ENCODE measurements at regions not wholly inside any gene's neighbourhood (a gene's known extent, or its start where the extent isn't known, plus 50 kb on each side); places are given as distances from the start of the nearest gene placed in this dataset.
"Not testable (repeated sequence)": the region's sequence is repeated elsewhere in the genome, so short reads cannot be mapped to it uniquely, and the experiment has no call there.

- not testable (repeated sequence) for H3K4me1 ChIP-seq (ENCODE audit: control insufficient read depth in 2 of 2, insufficient read depth in 2 of 2, low read length in 2 of 2); H3K9ac ChIP-seq (ENCODE audit: low read depth in 1 of 2, low read length in 2 of 2); H3K27ac ChIP-seq (ENCODE audit: low read depth in 2 of 2, low read length in 2 of 2); H3K4me3 ChIP-seq (ENCODE audit: low read length in 2 of 2); H3K36me3 ChIP-seq (ENCODE audit: control insufficient read depth in 2 of 2, insufficient read depth in 2 of 2, low read length in 2 of 2); H3K9me3 ChIP-seq (ENCODE audit: control insufficient read depth in 2 of 2, low read length in 2 of 2); H3K27me3 ChIP-seq (ENCODE audit: control insufficient read depth in 2 of 2, insufficient read depth in 2 of 2, low read length in 2 of 2)
These were observed 289.1 kb upstream of the UBE2E3 start for GRCh38 chr2:180691186-180691854.

GRCh38 chr2:180690611-180691010, 289.8 kb upstream of the UBE2E3 start:
- Histone ChIP-seq H3K36me3 (ENCODE audit: control insufficient read depth in 2 of 2, insufficient read depth in 2 of 2, low read length in 2 of 2) (no peaks in the 10 kb centered on the region), H3K9me3 (ENCODE audit: control insufficient read depth in 2 of 2, low read length in 2 of 2) (no peaks in the 10 kb centered on the region), H3K27me3 (ENCODE audit: control insufficient read depth in 2 of 2, insufficient read depth in 2 of 2, low read length in 2 of 2) (no peaks in the 10 kb centered on the region), H3K4me3 (ENCODE audit: low read length in 2 of 2) (no peak overlapping the region), H3K27ac (ENCODE audit: low read depth in 2 of 2, low read length in 2 of 2) (no peak overlapping the region), H3K4me1 (ENCODE audit: control insufficient read depth in 2 of 2, insufficient read depth in 2 of 2, low read length in 2 of 2) (no peaks in the 10 kb centered on the region), H3K9ac (ENCODE audit: low read depth in 1 of 2, low read length in 2 of 2) (no peak overlapping the region)

GRCh38 chr2:180682871-180683270, 297.5 kb upstream of the UBE2E3 start:
- no peaks in the 10 kb centered on the region for H3K36me3 ChIP-seq (ENCODE audit: control insufficient read depth in 2 of 2, insufficient read depth in 2 of 2, low read length in 2 of 2)
- H3K9me3 ChIP-seq (ENCODE audit: control insufficient read depth in 2 of 2, low read length in 2 of 2), result no peaks in the 10 kb centered on the region

GRCh38 chr2:180679693-180680092, 300.7 kb upstream of the UBE2E3 start:
- Histone ChIP-seq H3K9me3 (ENCODE audit: control insufficient read depth in 2 of 2, low read length in 2 of 2) (no peaks in the 10 kb centered on the region), H3K27ac (ENCODE audit: low read depth in 2 of 2, low read length in 2 of 2) (no peak overlapping the region), H3K27me3 (ENCODE audit: control insufficient read depth in 2 of 2, insufficient read depth in 2 of 2, low read length in 2 of 2) (no peaks in the 10 kb centered on the region), H3K36me3 (ENCODE audit: control insufficient read depth in 2 of 2, insufficient read depth in 2 of 2, low read length in 2 of 2) (no peaks in the 10 kb centered on the region), H3K9ac (ENCODE audit: low read depth in 1 of 2, low read length in 2 of 2) (no peak overlapping the region), H3K4me1 (ENCODE audit: control insufficient read depth in 2 of 2, insufficient read depth in 2 of 2, low read length in 2 of 2) (no peaks in the 10 kb centered on the region), H3K4me3 (ENCODE audit: low read length in 2 of 2) (no peak overlapping the region)

More at GRCh38 chr2:180682871-180683270, 297.5 kb upstream of the UBE2E3 start:
- no peak overlapping the region for H3K9ac ChIP-seq (ENCODE audit: low read depth in 1 of 2, low read length in 2 of 2)
- H3K27ac ChIP-seq (ENCODE audit: low read depth in 2 of 2, low read length in 2 of 2), result no peak overlapping the region
- H3K27me3 ChIP-seq (ENCODE audit: control insufficient read depth in 2 of 2, insufficient read depth in 2 of 2, low read length in 2 of 2), result no peaks in the 10 kb centered on the region
- no peak overlapping the region for H3K4me3 ChIP-seq (ENCODE audit: low read length in 2 of 2)
- H3K4me1 ChIP-seq (ENCODE audit: control insufficient read depth in 2 of 2, insufficient read depth in 2 of 2, low read length in 2 of 2), result no peaks in the 10 kb centered on the region

GRCh38 chr2:180678625-180678972, 301.8 kb upstream of the UBE2E3 start:
- H3K4me3 ChIP-seq (ENCODE audit: low read length in 2 of 2), result no peak overlapping the region
- no peaks in the 10 kb centered on the region for H3K27me3 ChIP-seq (ENCODE audit: control insufficient read depth in 2 of 2, insufficient read depth in 2 of 2, low read length in 2 of 2)
- no peaks in the 10 kb centered on the region for H3K4me1 ChIP-seq (ENCODE audit: control insufficient read depth in 2 of 2, insufficient read depth in 2 of 2, low read length in 2 of 2)
- no peaks in the 10 kb centered on the region for H3K36me3 ChIP-seq (ENCODE audit: control insufficient read depth in 2 of 2, insufficient read depth in 2 of 2, low read length in 2 of 2)
- H3K27ac ChIP-seq (ENCODE audit: low read depth in 2 of 2, low read length in 2 of 2), result no peak overlapping the region
- no peaks in the 10 kb centered on the region for H3K9me3 ChIP-seq (ENCODE audit: control insufficient read depth in 2 of 2, low read length in 2 of 2)
- H3K9ac ChIP-seq (ENCODE audit: low read depth in 1 of 2, low read length in 2 of 2), result no peak overlapping the region

GRCh38 chr2:180677930-180678624, 302.3 kb upstream of the UBE2E3 start:
- no peak overlapping the region for H3K4me3 ChIP-seq (ENCODE audit: low read length in 2 of 2)
- no peak overlapping the region for H3K27ac ChIP-seq (ENCODE audit: low read depth in 2 of 2, low read length in 2 of 2)
- no peaks in the 10 kb centered on the region for H3K27me3 ChIP-seq (ENCODE audit: control insufficient read depth in 2 of 2, insufficient read depth in 2 of 2, low read length in 2 of 2)
- no peaks in the 10 kb centered on the region for H3K9me3 ChIP-seq (ENCODE audit: control insufficient read depth in 2 of 2, low read length in 2 of 2)
- no peaks in the 10 kb centered on the region for H3K36me3 ChIP-seq (ENCODE audit: control insufficient read depth in 2 of 2, insufficient read depth in 2 of 2, low read length in 2 of 2)
- H3K9ac ChIP-seq (ENCODE audit: low read depth in 1 of 2, low read length in 2 of 2), result no peak overlapping the region
- H3K4me1 ChIP-seq (ENCODE audit: control insufficient read depth in 2 of 2, insufficient read depth in 2 of 2, low read length in 2 of 2), result no peaks in the 10 kb centered on the region

GRCh38 chr2:180677200-180677599, 303.2 kb upstream of the UBE2E3 start:
- no peaks in the 10 kb centered on the region for H3K4me1 ChIP-seq (ENCODE audit: control insufficient read depth in 2 of 2, insufficient read depth in 2 of 2, low read length in 2 of 2)
- H3K4me3 ChIP-seq (ENCODE audit: low read length in 2 of 2), result no peak overlapping the region
- H3K36me3 ChIP-seq (ENCODE audit: control insufficient read depth in 2 of 2, insufficient read depth in 2 of 2, low read length in 2 of 2), result no peaks in the 10 kb centered on the region
- no peak overlapping the region for H3K9ac ChIP-seq (ENCODE audit: low read depth in 1 of 2, low read length in 2 of 2)
- H3K27ac ChIP-seq (ENCODE audit: low read depth in 2 of 2, low read length in 2 of 2), result no peak overlapping the region
- H3K9me3 ChIP-seq (ENCODE audit: control insufficient read depth in 2 of 2, low read length in 2 of 2), result no peaks in the 10 kb centered on the region
- H3K27me3 ChIP-seq (ENCODE audit: control insufficient read depth in 2 of 2, insufficient read depth in 2 of 2, low read length in 2 of 2), result no peaks in the 10 kb centered on the region

- no peaks in the 10 kb centered on the region for H3K9me3 ChIP-seq (ENCODE audit: control insufficient read depth in 2 of 2, low read length in 2 of 2)
- H3K4me3 ChIP-seq (ENCODE audit: low read length in 2 of 2), result no peak overlapping the region
- H3K36me3 ChIP-seq (ENCODE audit: control insufficient read depth in 2 of 2, insufficient read depth in 2 of 2, low read length in 2 of 2), result no peaks in the 10 kb centered on the region
- no peak overlapping the region for H3K9ac ChIP-seq (ENCODE audit: low read depth in 1 of 2, low read length in 2 of 2)
- no peaks in the 10 kb centered on the region for H3K27me3 ChIP-seq (ENCODE audit: control insufficient read depth in 2 of 2, insufficient read depth in 2 of 2, low read length in 2 of 2)
- H3K4me1 ChIP-seq (ENCODE audit: control insufficient read depth in 2 of 2, insufficient read depth in 2 of 2, low read length in 2 of 2), result no peaks in the 10 kb centered on the region
- H3K27ac ChIP-seq (ENCODE audit: low read depth in 2 of 2, low read length in 2 of 2), result no peak overlapping the region
These were observed 303.8 kb upstream of the UBE2E3 start for GRCh38 chr2:180676520-180677025.

GRCh38 chr2:180675170-180675569, 305.2 kb upstream of the UBE2E3 start:
- Histone ChIP-seq H3K4me3 (ENCODE audit: low read length in 2 of 2) (no peak overlapping the region), H3K27ac (ENCODE audit: low read depth in 2 of 2, low read length in 2 of 2) (no peak overlapping the region), H3K27me3 (ENCODE audit: control insufficient read depth in 2 of 2, insufficient read depth in 2 of 2, low read length in 2 of 2) (no peaks in the 10 kb centered on the region), H3K9ac (ENCODE audit: low read depth in 1 of 2, low read length in 2 of 2) (no peak overlapping the region), H3K4me1 (ENCODE audit: control insufficient read depth in 2 of 2, insufficient read depth in 2 of 2, low read length in 2 of 2) (no peaks in the 10 kb centered on the region), H3K36me3 (ENCODE audit: control insufficient read depth in 2 of 2, insufficient read depth in 2 of 2, low read length in 2 of 2) (no peaks in the 10 kb centered on the region), H3K9me3 (ENCODE audit: control insufficient read depth in 2 of 2, low read length in 2 of 2) (no peaks in the 10 kb centered on the region)

- no peaks in the 10 kb centered on the region for H3K9me3 ChIP-seq (ENCODE audit: control insufficient read depth in 2 of 2, low read length in 2 of 2)
- H3K4me1 ChIP-seq (ENCODE audit: control insufficient read depth in 2 of 2, insufficient read depth in 2 of 2, low read length in 2 of 2), result no peaks in the 10 kb centered on the region
- H3K27me3 ChIP-seq (ENCODE audit: control insufficient read depth in 2 of 2, insufficient read depth in 2 of 2, low read length in 2 of 2), result no peaks in the 10 kb centered on the region
- no peaks in the 10 kb centered on the region for H3K36me3 ChIP-seq (ENCODE audit: control insufficient read depth in 2 of 2, insufficient read depth in 2 of 2, low read length in 2 of 2)
- H3K27ac ChIP-seq (ENCODE audit: low read depth in 2 of 2, low read length in 2 of 2), result no peak overlapping the region
- no peak overlapping the region for H3K9ac ChIP-seq (ENCODE audit: low read depth in 1 of 2, low read length in 2 of 2)
- no peak overlapping the region for H3K4me3 ChIP-seq (ENCODE audit: low read length in 2 of 2)
These were observed 308.0 kb upstream of the UBE2E3 start for GRCh38 chr2:180672377-180672776.

Data from mucosa of rectum (tissue), 2 donors.